DMS79 (cell line): ENCODE measurements at regions not wholly inside any gene's neighbourhood (a gene's known extent, or its start where the extent isn't known, plus 50 kb on each side); places are given as distances from the start of the nearest gene placed in this dataset.

Source experiments
- DNase-seq: peaks from one replicate; lab custom pipeline; 2025; lab: John Stamatoyannopoulos, UW

DNA sequence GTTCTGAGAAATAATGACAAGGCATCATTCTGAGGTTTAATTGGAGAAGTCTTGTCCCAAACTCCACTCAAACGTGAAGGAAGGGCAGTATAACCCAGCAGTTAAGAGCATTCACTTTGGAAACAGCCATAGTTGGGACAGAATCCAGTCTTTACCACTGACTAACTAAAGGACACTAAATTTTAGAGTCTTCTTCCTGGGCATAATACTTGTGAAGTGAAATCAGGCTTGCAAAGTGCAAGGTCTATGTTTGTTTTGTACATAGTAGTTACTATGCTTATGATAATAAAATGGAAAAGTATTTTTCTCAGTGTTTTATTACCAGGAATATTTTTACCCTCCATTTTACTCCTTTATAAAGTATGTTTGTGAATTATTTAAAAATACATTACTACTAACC lies 748.2 kb upstream of the ID2 start:
- no peak for DNase-seq

DNA sequence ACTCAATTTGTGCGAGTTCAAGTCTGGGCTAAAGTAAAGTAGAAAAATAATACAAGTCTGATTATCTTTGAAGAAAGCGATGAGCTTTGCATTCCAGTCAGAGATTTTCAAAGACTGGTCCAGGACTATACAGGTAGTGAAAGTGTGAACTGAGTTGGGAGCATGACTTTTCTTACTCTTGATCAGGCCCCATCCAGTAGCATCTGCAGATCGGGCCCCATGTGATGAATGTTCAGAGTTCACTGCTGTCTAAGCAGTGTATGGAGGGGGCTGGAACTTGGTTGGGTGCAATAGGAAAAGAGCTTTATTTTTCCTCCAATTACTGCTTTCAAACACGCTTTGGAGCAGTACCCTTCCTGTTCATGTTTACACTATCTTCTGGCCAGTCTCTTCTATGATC lies 747.4 kb upstream of the ID2 start:
- no peak for DNase-seq

DNA sequence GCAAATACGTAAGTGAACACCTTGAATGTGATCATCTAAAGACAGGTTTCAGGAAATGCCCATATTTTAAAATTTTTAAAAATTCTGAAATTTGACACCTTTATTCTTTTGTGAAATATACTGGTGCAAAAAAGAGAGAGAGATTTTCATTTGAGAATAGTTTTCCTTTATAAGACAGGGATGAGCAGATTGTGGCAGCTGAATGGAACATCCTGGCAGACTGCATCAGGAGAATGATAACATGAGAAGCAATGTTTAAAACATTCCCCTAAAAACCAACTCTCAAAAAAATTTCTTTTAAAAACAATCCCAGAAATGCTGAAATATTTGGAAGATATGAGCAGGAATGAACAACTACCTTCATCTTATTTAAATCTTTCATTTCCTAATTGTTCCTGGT lies 744.8 kb upstream of the ID2 start:
- no peak for DNase-seq

DNA sequence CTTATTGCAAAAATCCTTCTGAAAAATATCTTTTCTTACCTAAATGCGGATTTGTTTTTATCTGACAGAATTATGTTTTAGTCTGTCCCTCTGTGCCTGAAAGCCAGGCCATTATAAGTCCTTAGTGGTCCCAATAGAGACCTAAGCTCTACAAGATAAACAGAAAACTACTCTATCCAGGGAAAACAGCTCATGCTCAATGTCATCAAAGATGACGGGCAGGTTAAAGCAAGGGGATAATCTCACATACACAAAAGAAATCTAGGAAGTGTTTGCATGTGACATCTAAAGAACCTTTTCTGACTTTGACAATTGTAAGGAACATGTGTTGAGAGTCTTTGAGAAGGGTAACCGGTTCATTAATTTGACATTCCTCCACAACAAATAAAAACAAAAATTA lies 741.1 kb upstream of the ID2 start:
- no peak for DNase-seq

DNA sequence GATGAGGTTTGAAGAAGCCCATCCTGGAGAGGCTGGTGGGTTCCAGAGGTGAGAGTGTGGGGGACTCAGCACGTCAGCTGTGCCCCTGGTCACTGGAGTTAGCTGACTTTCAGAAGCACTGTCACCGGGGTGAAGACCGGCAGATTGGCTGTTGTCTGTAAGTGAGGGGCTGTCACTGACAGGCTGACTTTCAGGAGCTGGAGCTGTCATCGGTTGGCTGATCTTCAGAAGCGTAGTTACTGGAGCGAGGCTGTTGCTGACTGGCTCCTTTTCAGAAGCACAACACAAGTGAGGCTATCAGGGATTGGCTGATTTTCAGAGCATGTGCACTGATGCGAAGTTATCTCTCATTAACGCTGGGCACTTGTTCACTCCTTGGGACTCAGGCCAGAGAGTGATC lies 738.4 kb upstream of the ID2 start:
- no peak for DNase-seq

DNA sequence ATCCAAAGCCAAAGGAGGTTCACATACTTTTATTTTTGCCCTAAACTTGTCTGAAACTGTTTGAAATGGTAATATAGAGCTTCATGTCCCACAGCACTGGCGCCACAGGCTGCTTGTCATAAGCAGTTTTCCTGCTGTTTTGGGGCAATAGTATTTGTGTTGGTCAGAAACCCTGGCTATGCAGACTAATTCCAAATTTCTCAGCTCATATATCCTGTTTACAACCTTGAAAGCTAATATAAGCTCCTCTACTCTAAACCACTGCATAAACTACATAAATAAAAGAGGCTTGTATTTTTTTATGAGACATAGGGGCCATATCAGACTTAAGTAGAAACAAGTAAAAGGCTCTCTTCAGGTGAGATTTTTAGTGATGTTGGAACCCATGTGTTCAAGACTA lies 736.8 kb upstream of the ID2 start:
- DNase-seq, result no peak

DNA sequence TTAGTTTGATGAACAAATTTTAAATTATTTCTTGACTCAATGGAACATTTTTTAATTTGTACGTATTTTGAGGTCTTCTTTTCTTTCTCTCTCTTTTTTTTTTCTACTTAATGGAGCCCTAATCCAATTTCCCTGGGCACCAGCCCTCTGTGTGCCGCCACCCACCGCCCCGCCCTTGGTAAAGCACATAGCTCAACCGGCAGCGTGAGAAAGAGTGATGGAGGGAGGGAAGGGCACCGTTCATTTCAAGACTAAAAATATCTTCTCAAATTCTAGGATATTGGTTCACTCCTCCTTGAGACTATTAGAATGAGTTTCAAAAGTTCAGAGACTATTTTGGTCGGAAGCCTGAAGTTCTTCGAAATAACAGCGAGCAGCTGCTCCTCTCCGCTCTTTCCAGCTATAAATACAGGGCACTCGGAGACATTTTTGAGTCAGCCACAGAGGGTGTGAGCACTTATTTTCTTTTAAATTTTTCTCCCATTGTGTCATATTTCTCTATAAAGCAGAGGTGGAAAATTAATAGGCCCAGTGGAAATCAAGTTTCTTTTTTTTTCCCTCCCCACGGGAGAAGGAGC lies 731.7 kb upstream of the ID2 start:
- DNase-seq, result no peak

DNA sequence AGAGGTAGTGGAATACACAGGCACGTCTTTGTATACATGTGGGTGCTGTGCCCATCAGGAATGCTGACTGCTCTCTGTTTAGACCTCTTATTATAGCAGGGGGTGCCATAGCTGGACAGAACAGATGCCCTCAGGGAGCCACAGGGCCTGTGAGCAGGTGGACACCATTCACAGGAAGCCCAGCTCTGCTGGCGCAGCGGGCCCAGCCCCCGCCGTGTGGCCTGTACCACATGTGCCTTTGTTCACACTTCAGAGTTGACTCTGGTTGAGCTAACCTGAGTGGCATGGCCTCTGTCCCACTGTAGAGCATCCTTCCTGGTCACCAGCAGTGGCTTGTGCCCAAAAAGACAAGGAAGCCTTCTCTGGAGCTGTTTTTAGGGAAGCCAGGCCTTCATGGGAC lies 730.9 kb upstream of the ID2 start:
- no peak for DNase-seq

DNA sequence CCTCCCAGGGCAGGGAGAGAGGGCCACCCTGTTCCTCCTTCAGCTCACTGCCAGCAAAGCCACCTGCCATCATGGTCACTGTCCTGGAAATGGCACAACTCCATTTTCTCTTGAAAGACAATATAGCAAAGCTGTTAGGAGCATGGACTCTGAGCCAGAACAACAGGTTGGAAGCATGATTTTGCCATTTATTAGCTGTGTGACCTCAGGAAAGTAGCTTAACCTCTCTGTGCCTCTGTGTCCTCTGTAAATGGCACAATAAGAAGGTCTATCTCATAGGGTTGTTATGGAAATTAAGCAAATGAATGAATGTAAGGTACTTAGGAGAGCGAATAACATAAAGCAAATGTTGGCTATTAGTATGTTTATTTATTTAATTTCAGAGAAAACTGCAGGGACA lies 730.4 kb upstream of the ID2 start:
- DNase-seq, result no peak

DNA sequence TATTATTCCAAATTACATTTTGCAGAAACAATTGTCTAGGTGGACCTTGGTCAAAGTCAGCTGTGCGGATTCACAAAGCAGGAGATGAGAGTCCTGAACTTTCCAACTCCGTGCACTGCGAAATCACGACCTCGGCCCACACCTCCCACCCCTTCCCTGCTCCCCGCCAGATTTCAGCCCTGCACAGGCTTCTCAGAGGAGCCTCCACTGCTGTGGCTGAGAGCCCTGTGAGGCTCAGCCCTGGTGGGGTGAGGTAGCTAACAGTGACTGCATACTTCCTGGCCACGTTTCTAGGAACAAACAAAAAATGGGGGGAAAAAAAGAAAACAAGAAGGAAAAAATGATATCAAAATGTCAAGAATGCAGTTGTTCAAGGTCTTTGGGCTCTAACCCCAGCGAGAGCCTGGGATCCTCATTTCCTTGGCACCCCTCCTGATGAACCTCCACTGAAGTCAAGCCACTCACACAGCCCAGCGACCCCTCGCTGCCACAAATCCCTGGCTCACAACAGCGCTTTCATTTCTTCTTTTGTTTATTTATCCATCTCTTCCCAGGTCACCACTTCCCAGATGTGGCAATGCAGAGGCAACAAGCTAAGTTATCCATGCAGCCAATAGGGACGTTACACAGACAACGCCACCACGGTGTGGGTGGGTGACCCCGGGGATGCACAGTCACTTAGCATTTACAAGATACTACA lies 729.7 kb upstream of the ID2 start:
- no peak for DNase-seq

DNA sequence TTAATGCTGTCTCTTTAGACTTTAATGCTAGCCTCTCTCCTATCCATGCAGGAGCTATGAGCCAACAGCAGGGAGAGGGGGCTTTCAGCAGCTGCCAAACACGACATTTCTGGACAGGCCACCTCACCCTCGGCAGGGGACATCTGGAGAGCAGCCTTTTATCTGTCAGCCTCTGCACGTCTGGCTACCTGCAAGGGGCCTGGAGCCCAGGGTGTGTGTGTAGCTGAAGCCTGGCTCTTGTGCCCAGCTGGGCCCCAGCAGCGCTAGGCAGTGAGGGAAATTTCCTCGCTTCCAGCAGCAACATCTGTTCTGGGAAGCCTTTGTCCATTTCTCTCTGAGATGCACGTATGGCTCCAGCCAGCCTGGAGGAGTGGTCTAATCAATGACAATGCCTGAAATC lies 728.7 kb upstream of the ID2 start:
- no peak for DNase-seq

DNA sequence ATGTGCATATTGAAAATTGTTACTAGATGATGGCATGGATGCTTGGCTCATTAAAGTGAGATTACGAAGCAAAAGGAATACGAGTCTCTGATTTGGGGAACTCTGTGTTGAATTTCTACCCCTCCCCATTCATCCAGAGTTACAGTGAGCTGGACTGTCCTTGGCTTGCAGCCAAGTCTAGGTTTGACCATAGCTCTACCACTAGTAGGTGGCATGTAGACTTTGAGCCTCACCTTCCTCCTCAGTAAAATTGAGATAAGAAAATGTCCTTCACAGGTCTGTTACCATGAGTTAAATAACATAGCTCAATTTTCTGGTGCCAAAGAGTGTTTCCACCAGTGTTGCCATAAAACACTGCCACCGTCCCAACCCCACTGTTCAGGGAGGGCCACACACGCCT lies 727.6 kb upstream of the ID2 start:
- DNase-seq, result no peak

DNA sequence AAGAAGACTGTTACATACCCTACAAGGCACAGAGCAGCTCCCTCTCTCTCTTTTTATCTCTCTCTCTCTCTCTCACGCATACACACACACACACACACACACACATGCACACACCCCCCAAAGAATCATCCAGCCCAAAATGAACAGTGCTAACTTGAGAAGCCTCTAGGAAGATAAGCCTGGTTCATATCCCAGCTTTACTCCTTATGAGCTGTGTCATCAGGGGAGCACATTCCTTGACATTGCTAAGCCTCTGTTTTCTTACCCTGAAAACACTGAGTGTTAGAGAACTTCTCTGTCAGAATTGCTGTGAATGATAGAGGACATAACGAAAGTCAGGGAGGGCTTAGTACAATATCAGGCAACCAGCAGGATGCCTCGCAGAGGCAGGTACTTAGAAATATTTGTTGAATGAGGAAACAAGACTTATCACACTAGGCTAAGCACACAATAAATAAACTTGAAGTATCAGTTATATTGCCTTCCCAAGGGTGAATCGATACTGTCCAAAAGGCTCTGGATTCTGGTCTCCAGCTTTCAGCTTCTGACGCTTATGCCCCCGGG lies 725.6 kb upstream of the ID2 start:
- no peak for DNase-seq

DNA sequence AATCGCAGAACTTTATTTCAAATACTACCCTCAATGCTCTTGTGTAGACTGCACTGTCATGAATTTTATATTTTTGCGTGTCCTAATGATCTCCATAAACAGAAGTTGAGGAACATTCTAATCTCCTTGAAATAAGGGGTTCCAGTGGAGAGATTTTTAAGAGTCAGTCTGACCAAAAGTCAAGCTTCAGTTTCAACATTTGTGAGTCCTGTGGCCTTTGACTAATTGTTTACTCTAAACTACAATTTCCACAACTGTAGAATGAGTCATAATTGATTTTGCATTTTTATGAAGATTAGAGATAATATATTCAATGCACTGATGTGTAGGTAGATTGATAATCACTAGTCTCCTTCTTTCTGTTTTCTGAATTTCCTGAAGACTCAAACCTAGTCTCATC lies 720.3 kb upstream of the ID2 start:
- DNase-seq, result no peak

DNA sequence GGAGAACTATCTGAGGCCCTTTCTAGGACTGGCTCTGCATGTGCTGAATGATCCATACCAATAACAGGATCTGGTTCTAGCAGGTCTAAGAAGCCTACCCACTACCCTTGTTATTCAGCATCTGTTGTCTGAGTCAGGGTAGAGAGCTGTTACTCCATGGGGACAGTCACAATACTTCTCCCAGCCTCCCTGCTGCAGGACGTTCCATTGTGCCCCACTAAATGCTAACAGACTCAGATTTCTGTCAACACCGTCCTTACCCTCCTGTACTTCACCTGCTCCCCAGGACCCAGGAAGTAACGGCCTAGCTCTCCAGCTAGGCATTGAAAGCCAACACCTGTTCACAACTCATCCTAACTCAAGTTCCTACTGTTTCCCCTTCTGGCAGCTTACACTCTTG lies 719.7 kb upstream of the ID2 start:
- DNase-seq, result no peak

DNA sequence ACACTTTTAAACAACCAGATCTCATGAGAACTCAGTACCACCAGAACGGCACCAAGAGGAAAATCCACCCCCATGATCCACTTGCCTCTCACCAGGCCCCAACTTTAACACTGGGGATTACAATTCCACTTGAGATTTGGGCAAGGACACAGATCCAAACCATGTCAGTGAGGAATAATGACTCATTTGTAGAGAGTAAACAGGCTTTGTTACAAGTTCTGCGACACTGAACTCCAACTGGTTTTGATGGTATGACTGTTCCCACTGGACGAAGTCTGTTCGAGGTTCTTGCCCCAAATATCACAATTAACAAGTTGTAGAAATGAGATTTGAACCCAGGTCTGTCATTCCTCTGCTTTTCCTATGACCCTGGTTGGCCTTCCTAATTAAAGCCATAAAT lies 718.1 kb upstream of the ID2 start:
- no peak for DNase-seq

DNA sequence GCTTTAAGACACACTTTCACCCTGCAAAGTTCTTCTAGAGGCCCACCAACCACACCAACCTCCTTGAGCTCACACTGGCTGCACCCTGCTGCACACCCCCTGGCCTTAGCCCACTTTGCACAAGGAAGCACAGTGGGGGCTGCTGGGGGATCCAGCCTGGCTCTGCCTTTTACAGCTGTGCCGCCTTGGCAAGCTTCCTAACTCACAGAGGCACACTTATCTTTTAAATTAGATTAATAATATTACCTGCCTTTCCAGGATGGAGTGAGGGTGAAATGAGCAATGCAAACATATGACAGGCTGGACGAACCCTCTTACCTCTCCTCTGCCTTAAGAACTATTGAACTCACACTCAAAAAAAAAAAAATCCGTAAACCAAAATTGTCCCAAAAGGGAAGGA lies 715.8 kb upstream of the ID2 start:
- DNase-seq, result no peak

DNA sequence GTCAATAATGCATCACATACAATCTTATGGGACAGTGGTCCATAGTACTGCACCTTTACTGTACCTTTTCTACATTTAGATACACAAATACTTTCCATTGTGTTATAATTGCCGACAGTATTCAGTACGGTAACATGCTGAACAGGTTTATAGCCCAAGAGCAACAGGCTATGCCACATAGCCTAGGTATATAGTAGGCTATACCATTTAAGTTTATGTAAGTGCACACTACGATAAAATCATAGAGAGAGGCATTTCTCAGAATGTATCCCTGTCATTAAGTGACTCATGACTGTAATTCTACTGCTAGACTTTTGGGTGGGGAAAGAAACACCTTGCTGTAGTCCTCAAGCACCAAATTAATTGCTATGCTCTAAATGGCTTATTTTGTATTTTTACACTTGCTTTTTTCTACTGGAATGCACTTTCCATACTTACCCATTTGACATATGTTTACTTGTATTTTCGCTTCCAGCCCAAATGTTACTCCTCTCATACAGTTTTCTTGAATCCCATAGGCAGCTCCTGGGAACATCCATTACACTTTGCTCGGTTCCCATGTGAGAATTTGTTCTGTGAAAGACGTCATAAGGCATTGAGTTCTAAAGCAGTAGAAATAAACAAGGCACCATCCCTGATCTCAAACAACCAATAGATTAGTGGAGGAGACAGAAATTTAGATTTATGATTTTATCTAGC lies 714.0 kb upstream of the ID2 start:
- no peak for DNase-seq

DNA sequence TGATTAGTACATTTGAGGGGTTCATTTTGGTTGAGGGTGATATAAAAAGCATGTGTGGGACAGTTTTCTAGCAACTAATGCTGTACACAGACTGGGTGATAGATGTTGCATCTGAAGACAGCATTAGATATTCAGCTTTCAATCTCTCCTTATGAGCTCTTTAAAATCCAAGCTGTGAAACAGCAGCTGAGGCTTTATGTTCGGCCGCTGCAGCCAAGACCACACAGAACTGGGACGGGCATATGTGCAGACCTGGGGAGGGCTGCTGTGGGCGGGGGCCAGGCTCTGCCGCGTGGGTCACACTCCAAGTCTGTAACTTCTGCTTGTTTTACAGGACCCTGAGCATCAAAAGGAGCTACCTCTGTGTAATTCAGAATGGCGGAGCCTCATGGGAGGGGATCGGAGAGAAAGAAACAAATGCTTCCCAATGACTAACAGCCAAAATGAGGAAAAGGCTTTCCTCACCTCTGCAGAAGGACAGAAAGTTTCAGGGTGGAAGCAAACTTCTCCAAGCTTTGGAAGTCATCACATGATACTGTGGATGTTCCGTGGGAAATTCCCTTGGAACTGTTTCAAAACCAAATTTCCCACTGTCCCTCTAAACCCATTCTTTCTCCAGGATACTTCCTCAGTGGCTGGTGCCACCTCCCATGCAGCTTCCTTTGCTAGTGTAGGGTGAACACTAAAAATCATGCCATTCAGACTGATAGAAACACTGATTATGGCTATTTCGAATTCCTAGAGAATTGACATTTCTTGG lies 711.9 kb upstream of the ID2 start:
- DNase-seq, result no peak

DNA sequence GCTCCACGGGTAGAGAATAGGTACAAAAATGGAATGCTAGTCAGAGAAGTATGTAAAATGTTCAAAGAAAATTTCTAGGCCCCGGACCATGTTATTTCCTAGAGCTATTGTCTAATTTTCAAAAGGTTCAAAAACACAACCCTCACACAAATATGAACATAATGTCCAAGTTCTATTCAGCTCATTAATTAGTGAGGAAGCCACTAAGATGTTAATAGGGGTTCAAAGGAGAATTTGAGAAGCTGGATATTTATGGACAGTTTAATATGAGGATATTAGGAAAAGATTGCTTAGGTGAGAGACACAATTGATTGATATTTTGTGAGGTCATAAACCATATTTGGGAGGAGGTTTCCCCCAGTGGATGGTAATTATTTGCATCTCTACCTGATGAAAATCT lies 710.6 kb upstream of the ID2 start:
- DNase-seq, result no peak

DNA sequence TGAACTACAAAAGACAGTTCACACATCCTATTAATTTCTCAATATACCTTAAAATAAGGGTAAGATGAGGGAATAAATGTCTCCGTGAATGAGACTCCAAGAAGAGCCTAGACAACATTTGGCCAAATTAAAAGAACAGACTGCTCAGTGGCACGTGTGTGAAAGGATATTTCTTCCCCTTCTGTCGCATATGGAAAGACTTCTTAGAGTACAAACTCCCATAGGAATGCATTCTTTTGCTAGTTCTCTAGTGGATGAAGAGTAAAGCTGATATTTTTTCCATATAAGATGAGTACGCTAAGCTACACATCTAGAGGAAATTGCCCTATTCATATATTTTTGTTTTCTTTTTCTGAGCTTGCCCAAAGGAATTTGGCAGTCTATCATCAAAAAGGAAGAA lies 710.0 kb upstream of the ID2 start:
- DNase-seq, result no peak

DNA sequence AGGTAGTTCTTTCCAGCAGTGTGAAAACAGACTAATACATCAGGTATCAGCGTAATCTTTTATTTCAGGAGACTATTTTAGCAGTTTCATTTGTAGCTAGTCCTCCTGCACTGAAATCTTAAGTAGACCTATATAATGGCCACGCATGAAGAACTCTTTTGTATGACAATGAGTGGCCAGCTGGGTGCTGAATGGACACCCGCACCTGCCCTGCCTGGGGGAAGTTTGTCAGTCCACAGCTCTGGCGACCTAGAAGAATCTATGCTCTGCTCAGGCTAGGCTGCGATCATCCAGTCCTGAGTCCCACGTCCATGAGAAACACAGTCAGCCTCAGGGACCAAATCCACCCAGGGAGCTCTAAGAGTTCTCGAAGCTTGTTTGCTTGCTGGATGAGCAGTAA lies 709.2 kb upstream of the ID2 start:
- no peak for DNase-seq
